Stimulated activated CD8-positive, alpha-beta memory T cell treated with anti-CD3 and anti-CD28 coated beads, Interleukin-7, amount 100 ng/mL, for 48 hours (primary cell): ENCODE measurements at regions not wholly inside any gene's neighbourhood (a gene's known extent, or its start where the extent isn't known, plus 50 kb on each side); places are given as distances from the start of the nearest gene placed in this dataset.

Experiments
- DNase-seq, 2 donors: peaks; one replicate each; pipeline ENCODE4 v3.0.0-alpha.2; 2020; ENCODE audit warnings: low read depth in 1 of 2; ENCODE audit errors: extremely low read depth in 1 of 2

GRCh38 chrX:43005561-43005960, 227.6 kb upstream of the PPP1R2C start:
- no peak for DNase-seq

- DNase-seq, result no peak
These were observed 230.4 kb upstream of the PPP1R2C start for GRCh38 chrX:43008356-43008755.

GRCh38 chrX:43016021-43016420, 238.1 kb upstream of the PPP1R2C start:
- DNase-seq, result no peak

DNA sequence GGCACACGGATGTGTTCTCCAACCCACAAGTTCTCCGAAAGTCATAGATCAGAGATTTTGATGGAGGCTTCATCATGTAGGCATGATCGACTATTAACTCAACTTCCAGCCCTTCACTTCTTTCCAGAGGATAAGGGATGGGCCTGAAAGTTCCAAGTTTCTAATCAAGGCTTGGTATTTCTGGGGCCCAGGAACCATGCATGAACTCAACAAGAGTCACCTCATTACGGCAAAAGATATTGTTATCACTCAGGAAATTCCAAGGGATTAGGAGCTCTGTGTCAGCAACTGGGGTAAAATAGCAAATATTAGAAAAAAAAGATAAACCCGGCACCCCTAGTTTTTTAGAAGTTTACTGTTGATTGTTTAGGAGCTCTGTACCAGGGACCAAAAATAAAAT, 240.1 kb upstream of the PPP1R2C start:
- DNase-seq, result no peak

DNA sequence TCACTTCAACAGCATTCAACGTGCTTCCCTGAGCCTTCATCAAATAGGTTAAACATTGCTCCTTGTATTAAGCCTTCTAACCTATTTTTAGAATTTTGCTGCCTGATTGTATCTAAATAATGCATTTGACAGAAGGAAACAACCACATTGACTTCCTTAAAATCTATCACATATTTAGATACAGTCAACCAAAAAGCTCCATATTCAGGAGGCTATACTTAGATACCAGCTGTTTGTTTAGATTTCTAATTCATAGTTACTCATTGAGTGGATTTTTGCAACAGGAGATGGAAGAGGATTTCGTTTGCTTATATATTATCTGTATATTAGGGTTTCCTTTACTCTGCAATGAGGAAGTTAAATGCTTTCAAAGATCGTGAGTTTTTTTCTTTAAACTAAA, 241.1 kb upstream of the PPP1R2C start:
- no peak for DNase-seq

GRCh38 chrX:43025806-43026315, 247.9 kb upstream of the PPP1R2C start:
- no peak for DNase-seq

GRCh38 chrX:43064096-43064495, 286.1 kb upstream of the PPP1R2C start:
- DNase-seq, result no peak

DNA sequence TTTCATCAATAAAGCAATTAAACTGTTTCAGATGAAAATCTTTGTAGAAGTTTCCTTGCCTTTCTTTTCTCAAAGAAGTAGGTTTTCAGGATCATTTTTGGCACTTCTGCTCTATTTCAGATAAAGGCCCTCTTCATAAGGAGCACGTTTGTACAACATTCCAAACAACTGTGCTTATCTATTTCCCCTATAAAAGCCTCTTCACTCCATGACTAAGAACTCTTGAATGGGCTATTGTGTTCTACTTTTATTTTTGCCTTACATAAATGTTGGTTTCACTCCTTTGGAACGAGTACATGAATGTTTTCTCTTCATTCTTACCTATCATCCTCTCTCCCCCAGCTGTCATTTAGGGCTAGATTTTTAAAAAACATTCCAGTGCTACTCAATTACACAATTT, 288.0 kb upstream of the PPP1R2C start:
- DNase-seq, result no peak

- DNase-seq, result no peak
These were observed 290.7 kb upstream of the PPP1R2C start for GRCh38 chrX:43068639-43069038.

DNA sequence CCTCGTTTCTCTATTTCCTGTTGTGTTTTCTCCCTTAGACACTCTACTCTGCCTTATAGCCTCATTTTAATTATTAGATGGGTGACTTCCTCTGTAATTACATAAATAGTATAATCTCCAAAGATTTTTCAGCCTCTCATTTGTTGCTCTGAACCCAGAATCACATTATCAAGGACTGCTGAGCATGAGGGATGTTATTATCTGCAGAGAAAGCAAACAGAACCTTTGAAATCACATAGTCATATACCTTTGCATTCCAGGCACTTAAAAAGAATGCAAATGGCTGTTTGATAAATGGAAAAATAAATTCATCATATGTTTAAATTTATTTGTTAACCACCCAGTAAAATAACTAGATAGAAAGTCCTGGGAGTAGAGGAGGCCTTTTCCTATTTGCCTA, 305.1 kb upstream of the PPP1R2C start:
- no peak for DNase-seq

DNA sequence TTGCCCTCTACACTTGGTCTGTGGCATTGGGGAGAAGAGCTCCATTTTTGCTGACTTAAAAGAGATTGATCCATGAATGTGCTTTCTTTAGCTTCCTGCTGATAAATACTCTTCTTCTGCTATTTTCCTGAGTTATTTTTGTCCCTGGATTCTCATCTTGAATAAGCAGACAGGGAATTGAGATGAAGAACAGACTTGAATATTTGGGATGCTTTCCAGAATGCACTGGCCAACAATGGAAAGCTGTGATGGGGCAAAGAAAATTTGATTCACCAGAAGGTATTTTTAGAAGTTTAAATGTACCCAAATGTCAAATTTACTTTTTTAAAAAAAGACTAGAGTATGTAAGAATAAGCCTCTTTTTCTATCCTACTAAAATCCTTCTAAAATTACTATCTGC, 309.9 kb upstream of the PPP1R2C start:
- no peak for DNase-seq

GRCh38 chrX:43096830-43097229, 318.9 kb upstream of the PPP1R2C start:
- DNase-seq, result no peak

DNA sequence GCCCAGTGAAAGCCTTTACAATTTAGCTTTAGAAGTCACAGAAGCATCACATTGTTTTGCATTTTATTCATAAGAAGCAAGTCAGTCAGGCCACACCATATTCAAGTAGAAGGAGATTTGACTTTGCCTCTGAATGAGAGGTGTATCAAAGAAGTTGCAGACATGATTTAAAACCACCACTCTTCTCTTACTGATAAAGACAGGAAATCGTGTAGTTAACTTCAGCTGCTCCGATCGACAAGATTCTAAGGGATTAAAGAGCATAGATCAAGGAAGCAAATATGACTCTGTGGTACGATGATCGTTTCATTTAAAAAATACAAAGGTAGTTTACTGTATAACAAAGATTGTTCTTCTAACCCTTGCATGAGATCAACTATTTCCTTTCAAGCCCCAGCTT, 328.0 kb upstream of the PPP1R2C start:
- no peak for DNase-seq

DNA sequence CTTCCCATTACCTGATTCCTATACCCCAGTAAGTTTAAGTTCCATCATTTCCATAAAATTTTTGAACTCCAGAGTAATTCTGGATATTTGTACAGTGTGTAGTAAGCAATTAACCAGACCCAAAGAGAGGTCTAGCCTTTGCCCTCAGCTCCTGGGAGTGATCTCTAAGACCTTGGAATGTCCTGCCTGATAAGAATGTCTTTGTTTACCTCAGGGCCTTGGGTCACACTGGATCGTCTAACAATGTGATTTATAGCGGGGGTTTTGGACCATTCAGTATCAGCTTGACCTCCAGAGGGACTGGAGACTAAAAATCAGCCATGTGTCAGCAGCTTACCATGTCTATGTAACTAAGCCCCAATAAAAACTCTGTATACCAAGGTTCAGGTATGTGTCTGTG, 330.9 kb upstream of the PPP1R2C start:
- DNase-seq, result no peak

- DNase-seq, result no peak
These were observed 343.7 kb upstream of the PPP1R2C start for GRCh38 chrX:43121637-43122036.

DNA sequence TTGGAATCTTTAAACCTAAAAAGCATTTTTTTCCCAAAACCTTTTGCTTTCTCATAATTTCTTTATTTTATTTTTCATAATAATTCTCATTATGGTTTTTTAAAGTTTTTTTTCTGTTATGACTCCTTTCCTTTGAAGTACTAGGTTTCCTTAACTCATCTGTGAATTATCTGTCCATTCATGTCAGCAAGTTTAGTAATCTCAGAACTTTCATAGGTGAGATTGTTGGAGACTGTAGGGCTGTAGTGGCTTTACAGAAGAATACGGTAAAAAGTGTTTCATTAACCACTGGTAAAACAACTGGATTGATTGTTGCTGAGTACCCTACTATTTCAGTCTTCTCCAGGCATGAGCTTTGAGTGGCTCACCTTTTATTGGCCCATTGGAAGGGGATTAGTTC, 361.7 kb upstream of the PPP1R2C start:
- no peak for DNase-seq

DNA sequence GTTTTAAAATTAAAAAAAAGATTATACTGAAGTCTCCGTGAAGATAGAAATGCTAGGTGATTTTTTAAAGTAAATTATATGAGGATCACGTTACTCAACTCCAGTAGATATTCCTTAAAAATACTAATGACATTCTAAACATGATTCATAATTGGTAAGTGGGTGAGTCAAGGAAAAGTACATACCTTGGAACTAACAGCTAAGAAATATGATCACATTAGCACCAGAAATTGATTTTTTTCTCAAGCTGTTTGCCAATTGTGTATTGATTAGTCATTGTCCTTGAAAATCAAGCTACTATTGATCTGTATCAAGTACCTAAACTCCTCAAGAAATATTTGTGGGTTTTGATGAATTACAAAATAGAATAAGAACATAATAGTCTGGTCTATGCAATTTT, 362.6 kb upstream of the PPP1R2C start:
- DNase-seq, result no peak

- DNase-seq, result no peak
These were observed 363.9 kb upstream of the PPP1R2C start for GRCh38 chrX:43141885-43142284.

DNA sequence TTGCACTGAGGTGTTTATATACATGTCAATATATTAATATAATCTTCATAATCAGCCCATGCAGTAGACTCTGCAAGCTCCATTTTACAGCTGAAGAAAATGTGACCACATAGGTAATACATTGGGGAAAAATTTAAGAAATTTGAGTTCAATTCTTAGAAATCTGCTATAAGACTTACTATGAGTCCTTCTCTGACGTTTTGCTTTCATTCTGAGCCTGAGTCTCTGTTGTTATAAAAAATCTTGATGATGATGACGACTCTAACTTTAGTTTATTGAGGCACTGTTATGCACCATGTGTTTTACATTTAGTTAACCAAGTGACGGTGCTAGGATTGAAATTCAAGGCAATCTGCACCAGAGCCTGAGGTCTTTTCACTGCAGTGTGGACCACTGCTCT, 370.3 kb upstream of the PPP1R2C start:
- no peak for DNase-seq

GRCh38 chrX:43165343-43165920, 387.5 kb upstream of the PPP1R2C start:
- DNase-seq, result no peak

DNA sequence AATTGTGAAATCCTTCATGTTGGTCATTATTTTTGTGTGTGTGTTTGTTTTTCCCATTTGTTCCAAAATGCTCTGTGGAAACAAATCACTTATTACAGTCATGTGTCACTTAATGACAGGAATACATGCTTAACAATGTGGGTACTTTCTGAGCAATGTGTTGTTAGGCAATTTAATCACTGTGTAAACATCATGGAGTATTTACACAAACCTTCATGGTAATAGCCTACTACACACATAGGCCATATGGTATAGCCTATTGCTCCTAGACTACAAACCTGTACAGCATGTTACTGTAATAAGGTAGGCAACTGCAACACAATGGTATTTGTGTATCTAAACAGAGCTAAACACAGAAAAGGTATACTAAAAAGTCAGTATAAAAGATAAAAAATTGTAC, 388.9 kb upstream of the PPP1R2C start:
- DNase-seq, result no peak

DNA sequence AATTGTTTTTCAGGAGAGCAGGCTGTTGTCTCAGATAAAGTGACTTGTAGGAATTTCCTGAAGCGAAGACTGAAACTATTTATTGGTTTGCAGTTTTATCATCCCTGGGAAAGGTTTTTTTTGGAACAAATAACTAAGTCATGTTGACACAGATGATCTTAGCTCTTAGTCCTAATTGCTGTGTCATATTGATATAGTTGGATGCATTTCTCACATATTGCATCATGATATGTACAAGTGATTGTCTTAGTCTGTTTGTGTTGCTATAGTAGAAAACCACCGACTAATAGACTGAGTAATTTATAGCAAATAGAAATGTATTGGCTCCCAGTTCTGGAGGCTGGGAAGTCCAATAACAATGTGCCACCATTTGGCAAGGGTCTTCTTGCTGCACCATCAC, 397.5 kb upstream of the PPP1R2C start:
- DNase-seq, result no peak

DNA sequence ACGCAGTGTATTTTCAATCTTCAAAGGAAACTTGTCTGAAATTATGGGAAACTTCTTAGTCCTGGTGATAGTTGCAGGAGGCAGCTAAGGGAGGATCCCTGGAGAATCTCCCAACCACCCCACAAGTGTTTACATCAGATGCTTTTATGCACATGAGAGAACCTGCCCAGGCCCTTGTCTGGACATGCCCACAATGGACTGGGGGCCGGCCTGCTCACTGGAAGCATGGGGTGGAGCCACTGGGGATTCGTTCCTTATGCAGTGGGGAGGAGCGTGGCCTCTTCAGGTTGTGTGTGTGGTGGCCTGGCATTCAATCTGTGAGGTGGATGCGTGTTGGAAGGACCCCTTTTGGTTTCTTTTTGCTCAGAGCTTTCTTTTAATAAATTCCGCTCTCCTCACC, 398.7 kb upstream of the PPP1R2C start:
- no peak for DNase-seq
